ENCODE measurements at regions not wholly inside any gene's neighbourhood (a gene's known extent, or its start where the extent isn't known, plus 50 kb on each side); places are given as distances from the start of the nearest gene placed in this dataset.
"Not testable (repeated sequence)": the region's sequence is repeated elsewhere in the genome, so short reads cannot be mapped to it uniquely, and the experiment has no call there.

DNA sequence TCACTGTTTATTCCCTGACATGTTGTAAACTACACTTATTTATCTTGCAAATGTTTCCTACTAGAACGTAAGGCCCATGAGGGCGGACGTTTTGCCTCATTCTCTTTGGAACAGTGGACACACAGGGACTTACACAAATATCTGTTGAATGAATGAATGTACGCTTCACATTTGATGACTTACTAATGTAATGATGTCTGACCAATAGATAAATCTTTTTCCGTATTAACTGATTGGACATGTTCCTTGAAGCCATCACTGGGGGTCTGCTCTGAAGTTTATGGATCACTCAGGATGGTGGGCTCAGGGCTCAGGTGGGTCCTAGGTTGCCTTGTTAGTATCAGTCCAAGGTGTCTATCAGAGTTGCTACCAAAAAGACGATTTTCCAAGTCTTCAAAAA lies 763.2 kb upstream of the TPTE start:
- Mint-ChIP-seq H3K9me3 (peaks cover 9% of the 10 kb centered on the region), H3K4me3 (no peak overlapping the region)

GRCh38 chr21:9758888-9759287 lies 762.5 kb upstream of the TPTE start:
- H3K4me1 Mint-ChIP-seq (ENCODE audit: low read depth) = no peaks in the 10 kb centered on the region
- no peaks in the 10 kb centered on the region for H3K27me3 Mint-ChIP-seq
- no peak for DNase-seq
- peaks cover 9% of the 10 kb centered on the region for H3K9me3 Mint-ChIP-seq
- no peak overlapping the region for H3K4me3 Mint-ChIP-seq
- no peaks in the 10 kb centered on the region for H3K36me3 Mint-ChIP-seq (ENCODE audit: low read depth)
- H3K27ac Mint-ChIP-seq = no peak overlapping the region

More for the DNA sequence above, 763.2 kb upstream of the TPTE start:
- Mint-ChIP-seq H3K36me3 (ENCODE audit: low read depth) (no peaks in the 10 kb centered on the region), H3K4me1 (ENCODE audit: low read depth) (no peaks in the 10 kb centered on the region), H3K27me3 (no peaks in the 10 kb centered on the region), H3K27ac (no peak overlapping the region)
- DNase-seq = no peak

DNA sequence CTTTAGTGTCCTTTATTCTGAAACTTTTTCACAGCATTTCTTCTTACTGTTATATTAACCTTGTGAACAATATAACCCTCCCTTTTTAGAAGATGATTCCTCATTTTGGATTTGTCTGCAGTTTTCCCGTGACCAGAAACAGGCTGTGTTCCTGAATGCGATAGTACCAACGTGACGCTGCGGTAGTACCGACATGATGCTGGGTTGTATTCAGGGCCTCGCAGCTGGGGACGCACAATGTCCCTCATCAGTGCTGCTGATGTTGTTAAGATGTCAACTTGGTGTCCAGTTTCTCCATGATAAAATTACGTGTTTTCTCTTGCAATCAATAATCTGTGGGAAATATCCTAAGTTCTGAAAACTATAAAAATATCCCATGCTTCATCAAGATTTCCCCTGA lies 761.4 kb upstream of the TPTE start:
- Mint-ChIP-seq H3K27me3 (no peaks in the 10 kb centered on the region), H3K4me1 (ENCODE audit: low read depth) (no peaks in the 10 kb centered on the region), H3K9me3 (peaks cover 6% of the 10 kb centered on the region), H3K27ac (no peak overlapping the region), H3K4me3 (no peak overlapping the region), H3K36me3 (ENCODE audit: low read depth) (no peaks in the 10 kb centered on the region)
- DNase-seq = no peak

DNA sequence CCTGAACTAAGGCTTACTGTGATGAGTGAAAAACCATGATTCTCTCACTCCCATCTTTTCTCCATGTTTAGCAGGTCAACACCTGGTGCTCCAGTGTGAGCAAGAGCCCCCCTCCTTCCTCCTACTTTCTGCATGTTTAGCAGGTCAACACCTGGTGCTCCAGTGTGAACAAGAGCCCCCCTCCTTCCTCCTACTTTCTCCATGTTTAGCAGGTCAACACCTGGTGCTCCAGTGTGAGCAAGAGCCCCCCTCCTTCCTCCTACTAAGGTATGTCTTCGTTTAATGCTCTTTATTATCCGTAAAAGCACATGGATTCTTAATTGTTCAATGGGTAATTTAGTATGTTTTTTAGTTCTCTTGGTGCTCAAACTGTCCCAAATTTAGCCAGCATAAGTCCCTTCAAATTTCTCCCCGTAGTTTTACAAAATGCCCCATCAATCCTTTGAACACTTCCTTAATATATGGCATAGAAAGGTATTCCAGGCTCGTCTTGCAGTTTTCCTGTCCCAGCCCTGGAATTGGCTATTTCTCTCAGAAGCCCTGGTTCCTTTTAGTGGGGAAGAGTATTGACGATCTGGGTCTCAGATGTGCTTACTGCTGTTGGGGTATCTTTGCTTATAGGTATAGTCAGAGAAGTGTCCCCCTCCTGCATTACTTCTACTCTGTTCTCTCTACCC lies 760.8 kb upstream of the TPTE start:
- no peaks in the 10 kb centered on the region for H3K27me3 Mint-ChIP-seq
- DNase-seq = no peak
- H3K9me3 Mint-ChIP-seq = peaks cover 6% of the 10 kb centered on the region
- no peak overlapping the region for H3K27ac Mint-ChIP-seq
- no peak overlapping the region for H3K4me3 Mint-ChIP-seq
- H3K4me1 Mint-ChIP-seq (ENCODE audit: low read depth) = no peaks in the 10 kb centered on the region
- H3K36me3 Mint-ChIP-seq (ENCODE audit: low read depth) = no peaks in the 10 kb centered on the region

GRCh38 chr21:9763306-9763705 lies 758.1 kb upstream of the TPTE start:
- Mint-ChIP-seq H3K27ac (no peak overlapping the region), H3K4me1 (ENCODE audit: low read depth) (no peaks in the 10 kb centered on the region), H3K36me3 (ENCODE audit: low read depth) (no peaks in the 10 kb centered on the region), H3K27me3 (no peaks in the 10 kb centered on the region), H3K4me3 (no peak overlapping the region), H3K9me3 (no peaks in the 10 kb centered on the region)
- no peak for DNase-seq

GRCh38 chr21:9763807-9764206 lies 757.6 kb upstream of the TPTE start:
- Mint-ChIP-seq H3K27ac (no peak overlapping the region), H3K9me3 (no peaks in the 10 kb centered on the region), H3K4me3 (no peak overlapping the region), H3K27me3 (no peaks in the 10 kb centered on the region), H3K36me3 (ENCODE audit: low read depth) (no peaks in the 10 kb centered on the region), H3K4me1 (ENCODE audit: low read depth) (no peaks in the 10 kb centered on the region)
- DNase-seq = no peak

DNA sequence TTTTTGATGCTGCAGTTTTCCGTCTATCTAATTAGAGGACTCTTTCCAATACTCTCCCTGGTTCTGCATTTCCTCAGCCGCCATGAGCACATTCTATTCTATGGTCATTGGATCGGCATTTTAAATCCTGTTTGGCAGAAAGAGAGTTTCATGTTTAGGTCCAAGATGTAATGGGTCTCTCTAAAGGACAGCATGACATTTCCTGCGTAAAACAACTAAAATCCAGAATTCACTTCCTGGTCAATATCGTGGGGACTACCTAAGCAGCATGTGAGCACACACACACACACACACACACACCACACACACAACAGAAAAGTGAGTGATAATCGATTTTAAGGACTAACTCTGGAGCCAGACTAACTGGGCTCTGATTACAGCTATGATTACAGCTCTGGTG lies 757.1 kb upstream of the TPTE start:
- not testable (repeated sequence) for H3K27ac Mint-ChIP-seq; H3K36me3 Mint-ChIP-seq (ENCODE audit: low read depth); DNase-seq; H3K27me3 Mint-ChIP-seq; H3K4me1 Mint-ChIP-seq (ENCODE audit: low read depth); H3K9me3 Mint-ChIP-seq; H3K4me3 Mint-ChIP-seq

DNA sequence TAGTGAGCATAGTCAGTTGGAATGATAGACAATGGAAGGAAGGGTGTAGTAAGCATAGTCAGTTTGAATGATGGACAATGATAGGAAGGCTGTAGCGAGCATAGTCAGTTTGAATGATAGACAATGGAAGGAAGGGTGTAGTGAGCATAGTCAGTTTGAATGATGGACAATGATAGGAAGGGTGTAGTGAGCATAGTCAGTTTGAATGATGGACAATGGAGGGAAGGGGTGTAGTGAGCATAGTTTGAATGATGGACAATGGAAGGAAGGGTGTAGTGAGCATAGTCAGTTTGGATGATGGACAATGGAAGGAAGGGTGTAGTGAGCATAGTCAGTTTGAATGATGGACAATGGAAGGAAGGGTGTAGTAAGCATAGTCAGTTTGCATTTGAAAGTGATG lies 755.8 kb upstream of the TPTE start:
- H3K36me3 Mint-ChIP-seq (ENCODE audit: low read depth); H3K27me3 Mint-ChIP-seq; H3K4me3 Mint-ChIP-seq; H3K4me1 Mint-ChIP-seq (ENCODE audit: low read depth); H3K9me3 Mint-ChIP-seq; H3K27ac Mint-ChIP-seq; DNase-seq: not testable (repeated sequence)

GRCh38 chr21:9766890-9767591 lies 754.3 kb upstream of the TPTE start:
- H3K9me3 Mint-ChIP-seq; H3K4me1 Mint-ChIP-seq (ENCODE audit: low read depth); H3K27ac Mint-ChIP-seq; H3K36me3 Mint-ChIP-seq (ENCODE audit: low read depth); H3K4me3 Mint-ChIP-seq; H3K27me3 Mint-ChIP-seq; DNase-seq: not testable (repeated sequence)

DNA sequence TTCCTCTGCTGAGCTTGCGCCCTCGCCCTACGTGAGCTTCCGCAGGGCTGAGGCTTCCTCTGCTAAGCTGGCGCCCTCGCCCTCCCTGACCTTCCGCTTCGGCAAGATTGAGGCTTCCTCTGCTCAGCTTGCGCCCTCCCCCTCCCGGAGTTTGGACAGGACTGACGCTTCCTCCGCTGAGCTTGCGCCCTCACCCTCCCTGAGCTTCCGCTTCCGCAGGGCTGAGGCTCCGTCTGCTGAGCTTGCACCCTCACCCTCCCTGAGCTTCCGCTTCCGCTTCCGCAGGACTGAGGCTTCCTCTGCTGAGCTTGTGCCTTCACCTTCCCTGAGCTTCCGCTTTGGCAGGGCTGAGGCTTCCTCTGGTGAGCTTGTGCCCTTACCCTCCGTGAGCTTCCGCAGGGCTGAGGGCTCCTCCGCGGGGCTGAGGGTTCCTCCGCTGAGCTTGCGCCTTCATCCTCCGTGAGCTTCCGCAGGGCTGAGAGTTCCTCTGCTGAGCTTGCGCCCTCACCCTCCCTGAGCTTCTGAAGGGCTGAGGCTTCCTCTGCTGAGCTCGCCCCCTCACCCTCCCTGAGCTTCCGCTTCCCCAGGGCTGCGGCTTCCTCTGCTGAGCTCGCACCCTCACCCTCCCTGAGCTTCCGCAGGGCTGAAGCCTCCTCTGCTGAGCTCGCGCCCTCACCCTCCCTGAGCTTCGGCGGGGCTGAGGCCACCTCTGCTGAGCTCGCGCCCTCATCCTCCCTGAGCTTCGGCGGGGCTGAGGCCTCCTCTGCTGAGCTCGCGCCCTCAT lies 753.6 kb upstream of the TPTE start:
- H3K9me3 Mint-ChIP-seq = no peaks in the 10 kb centered on the region
- no peak for DNase-seq

GRCh38 chr21:9768376-9769130 lies 752.8 kb upstream of the TPTE start:
- H3K9me3 Mint-ChIP-seq; H3K4me3 Mint-ChIP-seq; H3K4me1 Mint-ChIP-seq (ENCODE audit: low read depth); DNase-seq; H3K36me3 Mint-ChIP-seq (ENCODE audit: low read depth); H3K27me3 Mint-ChIP-seq; H3K27ac Mint-ChIP-seq: not testable (repeated sequence)

More for the DNA sequence above, 753.6 kb upstream of the TPTE start:
- no peaks in the 10 kb centered on the region for H3K27me3 Mint-ChIP-seq
- no peak overlapping the region for H3K4me3 Mint-ChIP-seq
- H3K27ac Mint-ChIP-seq = no peak overlapping the region
- no peaks in the 10 kb centered on the region for H3K4me1 Mint-ChIP-seq (ENCODE audit: low read depth)
- no peaks in the 10 kb centered on the region for H3K36me3 Mint-ChIP-seq (ENCODE audit: low read depth)

DNA sequence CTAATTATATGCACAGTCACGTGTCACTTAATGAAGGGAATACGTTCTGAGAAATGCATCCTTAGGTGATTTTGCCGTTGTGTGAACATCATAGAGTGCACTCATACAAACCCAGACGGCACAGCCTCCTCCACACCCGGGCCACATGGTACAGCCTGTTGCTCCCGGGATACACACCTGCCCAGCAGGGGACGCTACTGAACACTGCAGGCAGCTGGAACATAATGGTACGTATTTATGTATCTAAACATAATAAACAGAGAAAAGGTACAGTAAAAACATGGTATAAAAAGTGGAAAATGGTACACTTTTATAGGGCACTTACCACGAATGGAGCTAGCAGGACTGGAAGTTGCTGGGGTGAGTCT lies 752.3 kb upstream of the TPTE start:
- DNase-seq; H3K4me3 Mint-ChIP-seq; H3K27me3 Mint-ChIP-seq; H3K27ac Mint-ChIP-seq; H3K4me1 Mint-ChIP-seq (ENCODE audit: low read depth); H3K9me3 Mint-ChIP-seq; H3K36me3 Mint-ChIP-seq (ENCODE audit: low read depth): not testable (repeated sequence)

DNA sequence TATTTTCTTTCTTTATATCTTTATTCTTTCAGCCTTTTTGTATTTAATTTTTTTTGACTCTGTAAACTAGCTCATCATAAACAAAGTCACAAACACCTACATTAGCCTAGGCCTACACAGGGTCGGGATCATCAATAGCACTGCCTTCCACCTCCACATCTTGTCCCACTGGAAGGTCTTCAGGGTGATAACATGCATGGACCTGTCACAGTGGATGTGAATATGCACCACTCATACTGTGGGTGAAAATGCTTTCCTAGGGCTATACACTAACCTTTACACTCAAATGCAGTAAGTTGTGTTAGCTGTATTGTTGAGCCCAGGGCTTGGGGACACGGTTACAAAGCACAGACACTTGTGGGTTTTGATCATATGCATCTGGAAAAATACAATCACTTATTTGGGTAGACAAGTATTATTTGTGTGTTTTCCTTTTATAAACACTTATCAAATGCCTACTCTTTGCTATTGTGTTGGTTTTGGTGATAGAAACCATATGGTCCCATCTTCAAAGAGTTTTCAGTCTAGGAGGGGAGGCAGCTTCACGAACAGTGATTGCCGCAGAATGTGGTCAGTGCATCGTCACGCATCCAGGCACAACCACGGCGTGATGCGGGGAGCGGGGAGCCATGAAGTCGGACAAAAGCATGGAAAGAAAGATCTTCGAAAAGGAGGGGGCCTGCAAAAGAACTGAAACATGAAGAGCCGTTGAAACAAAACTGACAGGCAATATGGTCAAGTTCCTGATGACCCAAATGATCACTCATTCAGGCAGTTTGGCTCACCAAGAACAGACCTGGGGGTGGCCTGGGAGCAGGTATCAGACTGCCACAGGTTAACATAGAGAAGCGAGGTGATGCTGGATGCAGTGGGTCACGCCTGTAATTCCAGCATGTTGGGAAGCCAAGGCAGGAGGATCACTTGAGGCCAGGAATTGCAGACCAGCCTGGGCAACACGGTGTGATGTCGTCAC lies 751.4 kb upstream of the TPTE start:
- not testable (repeated sequence) for H3K27me3 Mint-ChIP-seq; H3K4me3 Mint-ChIP-seq; H3K27ac Mint-ChIP-seq; DNase-seq; H3K36me3 Mint-ChIP-seq (ENCODE audit: low read depth); H3K4me1 Mint-ChIP-seq (ENCODE audit: low read depth)
- H3K9me3 Mint-ChIP-seq = peaks cover 11% of the 10 kb centered on the region

All from activated T-cell treated with anti-CD3 and anti-CD28 coated beads, Interleukin-2, amount 50 U/mL, for 24 hours (primary cell).